ENCODE measurements at regions not wholly inside any gene's neighbourhood (a gene's known extent, or its start where the extent isn't known, plus 50 kb on each side); places are given as distances from the start of the nearest gene placed in this dataset.
"Not testable (repeated sequence)": the region's sequence is repeated elsewhere in the genome, so short reads cannot be mapped to it uniquely, and the experiment has no call there.

- no peak for DNase-seq
Measured at GRCh38 chr1:60705026-60705425, 377.3 kb upstream of the NFIA start.

- DNase-seq, result no peak
Measured at GRCh38 chr1:60703155-60703554, 379.2 kb upstream of the NFIA start.

- no peak for DNase-seq
Measured at GRCh38 chr1:60699325-60699724, 383.0 kb upstream of the NFIA start.

GRCh38 chr1:60697204-60697994 is 385.0 kb upstream of the NFIA start:
- peak; percentile 9 to 36 for DNase-seq

- DNase-seq, result no peak
Measured at GRCh38 chr1:60696512-60696911, 385.8 kb upstream of the NFIA start.

GRCh38 chr1:60695716-60696171 is 386.6 kb upstream of the NFIA start:
- peak in 1 of 2 experiments; percentile 34 for DNase-seq

GRCh38 chr1:60694980-60695379 is 387.4 kb upstream of the NFIA start:
- no peak for DNase-seq

- no peak for DNase-seq
Measured at GRCh38 chr1:60692031-60692430, 390.3 kb upstream of the NFIA start.

GRCh38 chr1:60688221-60688620 is 394.1 kb upstream of the NFIA start:
- DNase-seq, result not testable (repeated sequence)

GRCh38 chr1:60681095-60681860 is 401.1 kb upstream of the NFIA start:
- DNase-seq, result no peak

GRCh38 chr1:60679524-60680375 is 402.6 kb upstream of the NFIA start:
- DNase-seq, result no peak

GRCh38 chr1:60678802-60679201 is 403.6 kb upstream of the NFIA start:
- no peak for DNase-seq

GRCh38 chr1:60678391-60678790 is 404.0 kb upstream of the NFIA start:
- DNase-seq, result no peak

- no peak for DNase-seq
Measured at GRCh38 chr1:60672449-60672848, 409.9 kb upstream of the NFIA start.

GRCh38 chr1:60670302-60670701 is 412.1 kb upstream of the NFIA start:
- no peak for DNase-seq

GRCh38 chr1:60668585-60668984 is 413.8 kb upstream of the NFIA start:
- no peak for DNase-seq

- no peak for DNase-seq
Measured at GRCh38 chr1:60665311-60665710, 417.1 kb upstream of the NFIA start.

GRCh38 chr1:60664086-60664625 is 418.2 kb upstream of the NFIA start:
- no peak for DNase-seq

- DNase-seq, result no peak
Measured at GRCh38 chr1:60662486-60663044, 419.8 kb upstream of the NFIA start.

GRCh38 chr1:60657926-60658325 is 424.4 kb upstream of the NFIA start:
- DNase-seq, result no peak

- no peak for DNase-seq
Measured at GRCh38 chr1:60655679-60656355, 426.5 kb upstream of the NFIA start.

GRCh38 chr1:60640033-60640551 is 442.3 kb upstream of the NFIA start:
- not testable (repeated sequence) for DNase-seq
